Keratinocyte (primary cell): ENCODE measurements at regions not wholly inside any gene's neighbourhood (a gene's known extent, or its start where the extent isn't known, plus 50 kb on each side); places are given as distances from the start of the nearest gene placed in this dataset.

Experiments
- DNase-seq: peaks from one replicate; pipeline ENCODE4 v3.0.0-alpha.2; 2011; ENCODE audit warnings: low read depth, missing footprints, low spot score
- FAIRE-seq: peaks from 2 replicates; lab custom pipeline; 2011; peaks lifted over from hg19 to GRCh38; lab: Jason Lieb, UNC
- H2AFZ ChIP-seq: 2 replicates; pipeline ENCODE4 v1.6.0; 2012; ENCODE audit warnings: low read length, control low read depth, inconsistent platforms; ENCODE audit not compliant: control insufficient read depth
- H3K27ac ChIP-seq: 2 replicates; pipeline ENCODE4 v1.5.1; 2011; ENCODE audit warnings: low read length; ENCODE audit not compliant: control insufficient read depth, insufficient read depth
- H3K27me3 ChIP-seq: 3 replicates; pipeline ENCODE4 v1.6.0; 2011; ENCODE audit warnings: low read length; ENCODE audit not compliant: control insufficient read depth, insufficient read depth; ENCODE audit errors: extremely low read depth
- H3K36me3 ChIP-seq, 2 experiments: 2 replicates in 1 of 2; 3 replicates in 1 of 2; pipeline ENCODE4 v1.5.1; 2011; ENCODE audit warnings: low read length in 2 of 2, mild to moderate bottlenecking in 1 of 2; ENCODE audit not compliant: control insufficient read depth in 2 of 2, insufficient read depth in 2 of 2; ENCODE audit errors: extremely low read depth in 1 of 2
- H3K4me1 ChIP-seq: 3 replicates; pipeline ENCODE4 v1.5.1; 2011; ENCODE audit warnings: low read length; ENCODE audit not compliant: control insufficient read depth, insufficient read depth; ENCODE audit errors: extremely low read depth
- H3K4me2 ChIP-seq: 3 replicates; pipeline ENCODE4 v1.6.0; 2011; ENCODE audit warnings: low read depth, low read length; ENCODE audit not compliant: control insufficient read depth, insufficient read depth; ENCODE audit errors: extremely low read depth
- H3K4me3 ChIP-seq, 3 experiments: fragments of 200-600 bp in 1 of 3; sonication (generic) in 1 of 3; 2 replicates in 2 of 3; 3 replicates in 1 of 3; pipeline ENCODE4 v1.5.1; 2011 to 2016; ENCODE audit warnings: low read length in 3 of 3, mild to moderate bottlenecking in 3 of 3, control low read depth in 2 of 3, inconsistent platforms in 1 of 3, low read depth in 1 of 3, mixed read lengths in 1 of 3, mixed run types in 1 of 3, moderate library complexity in 1 of 3; ENCODE audit not compliant: control insufficient read depth in 2 of 3, insufficient read depth in 2 of 3; ENCODE audit errors: extremely low read depth in 1 of 3
- H3K79me2 ChIP-seq: 2 replicates; pipeline ENCODE4 v1.6.0; 2012; ENCODE audit warnings: low read length; ENCODE audit not compliant: control insufficient read depth, insufficient read depth
- H3K9ac ChIP-seq: 3 replicates; pipeline ENCODE4 v1.6.0; 2011; ENCODE audit warnings: low read length; ENCODE audit not compliant: control insufficient read depth, insufficient read depth; ENCODE audit errors: extremely low read depth
- H3K9me1 ChIP-seq: 3 replicates; pipeline ENCODE4 v1.6.0; 2011; ENCODE audit warnings: low read length; ENCODE audit not compliant: control insufficient read depth, insufficient read depth; ENCODE audit errors: extremely low read depth
- H3K9me3 ChIP-seq: 2 replicates; pipeline ENCODE4 v1.5.1; 2012; ENCODE audit warnings: low read depth, low read length; ENCODE audit not compliant: control insufficient read depth
- H4K20me1 ChIP-seq: 3 replicates; pipeline ENCODE4 v1.6.0; 2011; ENCODE audit warnings: low read length; ENCODE audit not compliant: control insufficient read depth, insufficient read depth; ENCODE audit errors: extremely low read depth
- CTCF ChIP-seq, 3 experiments: IDR thresholded peaks in 1 of 3; conservative IDR thresholded peaks in 1 of 3; optimal IDR thresholded peaks in 1 of 3; 2 replicates in 2 of 3; 3 replicates in 1 of 3; pipeline versions ENCODE3 to v1.5.1; 2011; ENCODE audit warnings: low read length in 3 of 3, mild to moderate bottlenecking in 3 of 3, moderate library complexity in 2 of 3, control low read depth in 1 of 3, inconsistent platforms in 1 of 3; ENCODE audit not compliant: insufficient read depth in 2 of 3; ENCODE audit errors: extremely low read depth in 1 of 3
- EZH2 ChIP-seq: IDR thresholded peaks from one replicate; pipeline ENCODE4 v1.6.1; 2012; ENCODE audit warnings: inconsistent platforms, mild to moderate bottlenecking, low read length, moderate library complexity
- dilution Hi-C: fragments of 300-500 bp; cut with MboI; formaldehyde crosslinking; loops from one replicate; pipeline ENCODE4 v1.7.0; 2020; ENCODE audit warnings: low sequenced_read_pairs; ENCODE audit not compliant: extremely low pct_ligation_motif_present

- no peak for DNase-seq
- H3K9me3 ChIP-seq = no peaks in the 10 kb centered on the region
- no peaks in the 10 kb centered on the region for H3K36me3 ChIP-seq
- no peaks in the 10 kb centered on the region for H3K9me1 ChIP-seq
- no peak overlapping the region for H3K4me2 ChIP-seq
- H3K27me3 ChIP-seq = no peaks in the 10 kb centered on the region
- H3K4me3 ChIP-seq = no peak overlapping the region
- no peaks in the 10 kb centered on the region for H4K20me1 ChIP-seq
- H3K79me2 ChIP-seq = no peaks in the 10 kb centered on the region
- H3K27ac ChIP-seq = no peak overlapping the region
- H3K9ac ChIP-seq = no peak overlapping the region
- no peak for FAIRE-seq
- no peaks in the 10 kb centered on the region for H3K4me1 ChIP-seq
- no peak for TF ChIP-seq EZH2
- no peak for TF ChIP-seq CTCF (optimal IDR thresholded peaks at IDR 0.05 in 1 of 3, IDR thresholded peaks at IDR 0.05 in 1 of 3, conservative IDR thresholded peaks at IDR 0.05 in 1 of 3; ENCODE audit: extremely low read depth in 1 of 3, insufficient read depth in 2 of 3, low read length in 3 of 3)
- dilution Hi-C loops = no loop called here
- H2AFZ ChIP-seq = no peak overlapping the region
Measured at GRCh38 chr3:5568451-5568850, 380.9 kb downstream of the EDEM1 start.

- dilution Hi-C loops = no loop called here
- no peaks in the 10 kb centered on the region for H3K9me3 ChIP-seq
Measured at GRCh38 chr3:5569152-5569551, 381.6 kb downstream of the EDEM1 start.

More at GRCh38 chr3:5569152-5569551, 381.6 kb downstream of the EDEM1 start:
- no peak overlapping the region for H3K4me2 ChIP-seq
- no peaks in the 10 kb centered on the region for H3K4me1 ChIP-seq
- H3K9ac ChIP-seq = no peak overlapping the region
- H3K79me2 ChIP-seq = no peaks in the 10 kb centered on the region
- H3K9me1 ChIP-seq = no peaks in the 10 kb centered on the region
- no peak overlapping the region for H3K27ac ChIP-seq
- FAIRE-seq (no peak), DNase-seq (no peak)
- no peak overlapping the region for H2AFZ ChIP-seq
- TF ChIP-seq EZH2 = no peak
- no peak for TF ChIP-seq CTCF (optimal IDR thresholded peaks at IDR 0.05 in 1 of 3, IDR thresholded peaks at IDR 0.05 in 1 of 3, conservative IDR thresholded peaks at IDR 0.05 in 1 of 3; ENCODE audit: extremely low read depth in 1 of 3, insufficient read depth in 2 of 3, low read length in 3 of 3)
- H3K4me3 ChIP-seq = no peak overlapping the region
- no peaks in the 10 kb centered on the region for H3K36me3 ChIP-seq
- H3K27me3 ChIP-seq = no peaks in the 10 kb centered on the region
- H4K20me1 ChIP-seq = no peaks in the 10 kb centered on the region
